Omental fat pad (tissue), 3 donors: ENCODE measurements at regions not wholly inside any gene's neighbourhood (a gene's known extent, or its start where the extent isn't known, plus 50 kb on each side); places are given as distances from the start of the nearest gene placed in this dataset.
"Not testable (repeated sequence)": the region's sequence is repeated elsewhere in the genome, so short reads cannot be mapped to it uniquely, and the experiment has no call there.

Source experiments
- ATAC-seq: fragments of 150-250 bp; one replicate; pipeline ENCODE4 v1.9.1; 2016; ENCODE audit warnings: mild to moderate bottlenecking, moderate library complexity; ENCODE audit not compliant: low FRiP score
- DNase-seq: peaks from one replicate; pipeline ENCODE4 v3.0.0-alpha.2; 2019; ENCODE audit warnings: low spot score
- TF ChIP-seq, protein P1 (sequence below), 3 donors: fragments of 450-650 bp; IDR thresholded peaks; one replicate each; pipeline ENCODE4 v1.5.1; 2016 to 2017; ENCODE audit warnings: antibody characterized with exemption in 3 of 3, mild to moderate bottlenecking in 3 of 3, moderate library complexity in 2 of 3

- TF ChIP-seq, protein P1, sequence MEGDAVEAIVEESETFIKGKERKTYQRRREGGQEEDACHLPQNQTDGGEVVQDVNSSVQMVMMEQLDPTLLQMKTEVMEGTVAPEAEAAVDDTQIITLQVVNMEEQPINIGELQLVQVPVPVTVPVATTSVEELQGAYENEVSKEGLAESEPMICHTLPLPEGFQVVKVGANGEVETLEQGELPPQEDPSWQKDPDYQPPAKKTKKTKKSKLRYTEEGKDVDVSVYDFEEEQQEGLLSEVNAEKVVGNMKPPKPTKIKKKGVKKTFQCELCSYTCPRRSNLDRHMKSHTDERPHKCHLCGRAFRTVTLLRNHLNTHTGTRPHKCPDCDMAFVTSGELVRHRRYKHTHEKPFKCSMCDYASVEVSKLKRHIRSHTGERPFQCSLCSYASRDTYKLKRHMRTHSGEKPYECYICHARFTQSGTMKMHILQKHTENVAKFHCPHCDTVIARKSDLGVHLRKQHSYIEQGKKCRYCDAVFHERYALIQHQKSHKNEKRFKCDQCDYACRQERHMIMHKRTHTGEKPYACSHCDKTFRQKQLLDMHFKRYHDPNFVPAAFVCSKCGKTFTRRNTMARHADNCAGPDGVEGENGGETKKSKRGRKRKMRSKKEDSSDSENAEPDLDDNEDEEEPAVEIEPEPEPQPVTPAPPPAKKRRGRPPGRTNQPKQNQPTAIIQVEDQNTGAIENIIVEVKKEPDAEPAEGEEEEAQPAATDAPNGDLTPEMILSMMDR (IDR thresholded peaks at IDR 0.05): no peak
- DNase-seq: no peak
- no peak for ATAC-seq
Measured at GRCh38 chr21:20207335-20207734, 790.9 kb upstream of the NCAM2 start.

DNA sequence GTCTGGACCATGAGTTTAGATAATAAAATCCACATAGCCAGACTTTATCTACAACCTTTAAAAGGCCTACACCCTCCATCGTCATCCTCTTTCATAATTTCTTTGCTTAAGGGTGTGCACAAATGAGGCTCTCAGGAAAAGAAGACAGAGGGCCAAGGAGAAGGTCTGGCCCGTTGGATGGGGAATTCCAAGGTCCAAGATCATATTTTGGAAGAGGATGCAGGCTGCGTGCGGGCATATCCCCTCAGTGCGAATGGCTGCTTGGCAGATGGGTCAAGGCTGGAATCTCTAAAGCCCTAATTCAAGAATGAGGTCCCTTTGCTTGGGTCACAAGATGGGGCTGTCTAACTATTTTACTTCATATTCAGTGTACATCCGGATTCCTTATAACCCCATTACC lies 782.2 kb upstream of the NCAM2 start:
- TF ChIP-seq, protein P1 (IDR thresholded peaks at IDR 0.05): no peak
- ATAC-seq (no peak), DNase-seq (no peak)

DNA sequence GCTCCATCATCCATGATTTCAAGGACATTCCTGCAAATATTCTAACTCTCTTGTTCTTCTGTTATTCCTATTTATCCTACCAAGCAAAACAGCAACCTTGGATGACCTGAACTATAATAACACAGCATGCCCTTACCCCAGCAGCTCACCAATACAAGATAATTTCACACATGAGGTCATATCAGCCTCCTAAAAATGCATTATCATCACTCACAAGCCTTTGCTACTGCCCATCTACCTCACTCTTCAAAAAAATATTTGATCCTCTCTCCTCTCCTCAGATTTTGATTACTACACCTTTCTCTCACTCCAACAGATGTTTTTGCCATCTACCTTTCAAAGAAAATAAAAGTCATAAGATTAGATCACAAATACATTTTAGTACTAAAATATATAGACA lies 777.6 kb upstream of the NCAM2 start:
- ATAC-seq: no peak
- TF ChIP-seq, protein P1 (IDR thresholded peaks at IDR 0.05): no peak
- DNase-seq: no peak

- not testable (repeated sequence) for DNase-seq, ATAC-seq
Measured at GRCh38 chr21:20221981-20222380, 776.2 kb upstream of the NCAM2 start.

GRCh38 chr21:20236649-20237048 lies 761.6 kb upstream of the NCAM2 start:
- DNase-seq, ATAC-seq: not testable (repeated sequence)

DNA sequence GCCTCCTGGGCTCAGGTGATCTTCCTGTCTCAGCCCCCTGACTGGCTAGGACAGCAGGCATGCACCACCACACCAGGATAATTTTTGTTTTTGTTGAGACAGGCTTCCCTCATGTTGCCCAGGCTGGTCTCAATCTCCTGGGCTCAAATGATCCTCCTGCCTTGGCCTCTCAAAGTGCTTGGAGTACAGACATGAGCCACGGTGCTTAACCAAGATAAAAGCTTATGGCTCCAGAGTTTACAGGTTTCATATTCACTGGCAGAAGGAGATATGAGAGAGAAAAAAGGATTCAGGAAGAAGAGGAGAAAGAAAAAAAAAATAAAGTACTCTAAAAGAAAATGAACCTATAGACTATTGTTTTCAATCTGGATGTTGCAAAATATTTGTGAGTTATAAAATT lies 748.8 kb upstream of the NCAM2 start:
- ATAC-seq (no peak), DNase-seq (no peak)
- TF ChIP-seq, protein P1 (IDR thresholded peaks at IDR 0.05): no peak

DNA sequence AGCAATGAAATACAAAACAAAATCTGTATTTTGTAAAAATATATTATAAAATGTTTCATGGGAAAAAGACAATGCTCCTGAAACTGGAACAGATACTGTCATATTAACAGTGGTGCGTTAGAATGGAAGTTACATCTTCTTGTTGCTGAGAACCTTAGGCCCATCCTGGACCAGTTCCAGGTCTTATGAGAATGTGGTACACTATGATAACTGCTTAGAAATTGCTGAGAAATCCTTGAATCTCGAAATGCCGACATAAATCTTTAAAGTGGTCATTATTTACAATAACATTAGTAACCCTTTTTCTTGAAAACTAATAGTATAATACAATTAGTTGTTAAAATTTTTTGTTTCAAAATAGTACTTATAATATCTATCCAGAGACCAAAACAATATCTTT lies 747.9 kb upstream of the NCAM2 start:
- ATAC-seq (no peak), DNase-seq (no peak)
- TF ChIP-seq, protein P1 (IDR thresholded peaks at IDR 0.05): no peak

DNA sequence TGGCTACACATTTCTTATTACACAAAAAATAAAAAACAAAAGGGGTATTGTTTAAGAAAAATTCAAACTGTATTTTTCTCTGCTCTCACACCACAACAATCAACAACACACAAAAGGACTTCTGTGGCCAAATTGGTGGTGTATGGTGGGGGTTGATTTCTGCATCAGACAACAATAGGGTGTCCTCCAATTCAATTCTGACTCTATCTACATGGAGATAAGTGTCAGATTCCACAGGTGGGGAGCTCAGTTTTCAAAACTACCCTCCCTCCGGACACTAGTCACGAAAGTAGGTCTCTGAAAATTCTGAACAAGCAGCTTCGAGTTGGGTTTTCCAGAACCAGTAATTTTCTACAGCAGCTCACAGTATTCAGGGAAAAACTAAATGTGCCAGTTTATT lies 744.9 kb upstream of the NCAM2 start:
- TF ChIP-seq, protein P1 (IDR thresholded peaks at IDR 0.05): no peak
- DNase-seq: no peak
- no peak for ATAC-seq
